Brain pericyte (primary cell): ENCODE measurements at regions not wholly inside any gene's neighbourhood (a gene's known extent, or its start where the extent isn't known, plus 50 kb on each side); places are given as distances from the start of the nearest gene placed in this dataset.

ENCODE experiments used
- DNase-seq: peaks from one replicate; pipeline ENCODE4 v3.0.0-alpha.2; 2012; ENCODE audit warnings: low read depth, low spot score

- DNase-seq: no peak
These were observed 82.6 kb upstream of the CCDC91 start for GRCh38 chr12:28107679-28108078.

GRCh38 chr12:28108599-28108998 is 81.7 kb upstream of the CCDC91 start:
- no peak for DNase-seq

- no peak for DNase-seq
These were observed 79.9 kb upstream of the CCDC91 start for GRCh38 chr12:28110329-28110728.

GRCh38 chr12:28114488-28114887 is 75.8 kb upstream of the CCDC91 start:
- no peak for DNase-seq

- no peak for DNase-seq
These were observed 68.8 kb upstream of the CCDC91 start for GRCh38 chr12:28121433-28121832.

GRCh38 chr12:28121899-28122655 is 68.2 kb upstream of the CCDC91 start:
- DNase-seq: no peak

GRCh38 chr12:28122756-28123155 is 67.5 kb upstream of the CCDC91 start:
- DNase-seq: no peak

GRCh38 chr12:28127455-28127854 is 62.8 kb upstream of the CCDC91 start:
- no peak for DNase-seq

GRCh38 chr12:28129031-28129430 is 61.2 kb upstream of the CCDC91 start:
- no peak for DNase-seq

- DNase-seq: no peak
These were observed 60.0 kb upstream of the CCDC91 start for GRCh38 chr12:28130234-28130624.

GRCh38 chr12:28130625-28131598 is 59.3 kb upstream of the CCDC91 start:
- peak; percentile 63 for DNase-seq

- no peak for DNase-seq
These were observed 57.9 kb upstream of the CCDC91 start for GRCh38 chr12:28132398-28132797.

- no peak for DNase-seq
These were observed 54.3 kb upstream of the CCDC91 start for GRCh38 chr12:28135801-28136439.

GRCh38 chr12:28137414-28137813 is 52.8 kb upstream of the CCDC91 start:
- no peak for DNase-seq

- DNase-seq: no peak
These were observed 49.9 kb upstream of the CCDC91 start for GRCh38 chr12:28140404-28140803.
